H9 (cell line): ENCODE measurements at regions not wholly inside any gene's neighbourhood (a gene's known extent, or its start where the extent isn't known, plus 50 kb on each side); places are given as distances from the start of the nearest gene placed in this dataset.

ENCODE experiments used
- DNase-seq: peaks from one replicate; pipeline ENCODE4 v3.0.0-alpha.2; 2017
- H2AFZ ChIP-seq: one replicate; pipeline ENCODE4 v1.6.1; 2013; ENCODE audit warnings: mild to moderate bottlenecking, low read length, control low read depth, moderate library complexity
- H2AK5ac ChIP-seq: 2 replicates; pipeline ENCODE4 v1.6.1; 2013; ENCODE audit warnings: low read length, control low read depth, mixed read lengths; ENCODE audit not compliant: insufficient read length
- H2BK120ac ChIP-seq: one replicate; pipeline ENCODE4 v1.6.1; 2013; ENCODE audit warnings: low read depth, mild to moderate bottlenecking, low read length, control low read depth, inconsistent platforms; ENCODE audit not compliant: poor library complexity, severe bottlenecking
- H2BK12ac ChIP-seq: 2 replicates; pipeline ENCODE4 v1.6.1; 2013; ENCODE audit warnings: low read length, control low read depth, mixed read lengths, low read depth; ENCODE audit not compliant: insufficient read length
- H2BK15ac ChIP-seq: 2 replicates; pipeline ENCODE4 v1.6.1; 2013; ENCODE audit warnings: low read depth, low read length, control low read depth
- H2BK20ac ChIP-seq: one replicate; pipeline ENCODE4 v1.6.1; 2013; ENCODE audit warnings: low read depth, mild to moderate bottlenecking, low read length, control low read depth, inconsistent platforms; ENCODE audit not compliant: poor library complexity, severe bottlenecking
- H2BK5ac ChIP-seq: 2 replicates; pipeline ENCODE4 v1.6.1; 2013; ENCODE audit warnings: low read length, control low read depth, mixed read lengths; ENCODE audit not compliant: insufficient read length
- H3K14ac ChIP-seq: 2 replicates; pipeline ENCODE4 v1.6.1; 2013; ENCODE audit warnings: low read length, control low read depth; ENCODE audit not compliant: insufficient read depth
- H3K18ac ChIP-seq: 2 replicates; pipeline ENCODE4 v1.6.1; 2013; ENCODE audit warnings: low read depth, mild to moderate bottlenecking, mixed read lengths, low read length, control low read depth; ENCODE audit not compliant: insufficient read length
- H3K23ac ChIP-seq: 2 replicates; pipeline ENCODE4 v1.6.1; 2013; ENCODE audit warnings: low read length, control low read depth, mixed read lengths, low read depth; ENCODE audit not compliant: insufficient read length
- H3K23me2 ChIP-seq: 2 replicates; pipeline ENCODE4 v1.6.1; 2013; ENCODE audit warnings: low read depth, mild to moderate bottlenecking, mixed read lengths, low read length, control low read depth; ENCODE audit not compliant: insufficient read length, poor library complexity, severe bottlenecking
- H3K27ac ChIP-seq: 2 replicates; pipeline ENCODE4 v1.5.1; 2013; ENCODE audit warnings: low read length, control low read depth, mixed read lengths, low read depth; ENCODE audit not compliant: insufficient read length
- H3K27me3 ChIP-seq: 2 replicates; pipeline ENCODE4 v1.6.1; 2013; ENCODE audit warnings: low read length, control low read depth, inconsistent platforms; ENCODE audit not compliant: insufficient read depth
- H3K4ac ChIP-seq: 2 replicates; pipeline ENCODE4 v1.6.1; 2013; ENCODE audit warnings: low read depth, mild to moderate bottlenecking, control low read depth, inconsistent platforms, low read length, moderate library complexity
- H3K4me1 ChIP-seq: 2 replicates; pipeline ENCODE4 v1.6.1; 2013; ENCODE audit warnings: low read length, control low read depth, inconsistent platforms; ENCODE audit not compliant: insufficient read depth
- H3K4me2 ChIP-seq: 2 replicates; pipeline ENCODE4 v1.6.1; 2013; ENCODE audit warnings: low read length, control low read depth, mixed read lengths; ENCODE audit not compliant: insufficient read length, insufficient read depth
- H3K56ac ChIP-seq: 2 replicates; pipeline ENCODE4 v1.6.1; 2013; ENCODE audit warnings: low read depth, mild to moderate bottlenecking, mixed read lengths, low read length, control low read depth; ENCODE audit not compliant: insufficient read length
- H3K79me1 ChIP-seq: 2 replicates; pipeline ENCODE4 v1.6.1; 2013; ENCODE audit warnings: low read depth, mild to moderate bottlenecking, moderate library complexity, low read length, control low read depth, inconsistent platforms; ENCODE audit not compliant: insufficient read depth, poor library complexity, severe bottlenecking
- H3K79me2 ChIP-seq: 2 replicates; pipeline ENCODE4 v1.6.1; 2013; ENCODE audit warnings: low read length, control low read depth, inconsistent platforms; ENCODE audit not compliant: insufficient read depth
- H3K9ac ChIP-seq: 2 replicates; pipeline ENCODE4 v1.6.1; 2013; ENCODE audit warnings: low read length, control low read depth, mixed read lengths; ENCODE audit not compliant: insufficient read length; ENCODE audit errors: extremely low read depth
- H3K9me3 ChIP-seq: one replicate; pipeline ENCODE4 v1.6.1; 2013; ENCODE audit warnings: low read depth, low read length, inconsistent platforms; ENCODE audit not compliant: control insufficient read depth
- H3T11ph ChIP-seq: one replicate; pipeline ENCODE4 v1.6.1; 2013; ENCODE audit warnings: mild to moderate bottlenecking, low read length, control low read depth, inconsistent platforms
- H4K20me1 ChIP-seq: one replicate; pipeline ENCODE4 v1.6.1; 2013; ENCODE audit not compliant: control insufficient read depth, insufficient read length, insufficient read depth
- H4K5ac ChIP-seq: 2 replicates; pipeline ENCODE4 v1.6.1; 2013; ENCODE audit warnings: low read depth, mild to moderate bottlenecking, mixed read lengths, low read length, control low read depth; ENCODE audit not compliant: insufficient read length
- H4K8ac ChIP-seq: replicated peaks from 2 replicates; pipeline ENCODE4 v1.6.1; 2013; ENCODE audit warnings: low read length, control low read depth, mixed read lengths, low read depth; ENCODE audit not compliant: insufficient read length
- H4K91ac ChIP-seq: 2 replicates; pipeline ENCODE4 v1.6.1; 2013; ENCODE audit warnings: low read depth, mild to moderate bottlenecking, moderate library complexity, mixed read lengths, low read length, control low read depth; ENCODE audit not compliant: insufficient read length
- H3K27ac Mint-ChIP-seq, 3 experiments: 2 replicates in 2 of 3; 3 replicates in 1 of 3; pipeline ENCODE4 v1.8.0; 2020 to 2021; ENCODE audit warnings: mixed read lengths in 3 of 3, mild to moderate bottlenecking in 1 of 3, moderate library complexity in 1 of 3
- H3K27me3 Mint-ChIP-seq: 2 replicates; pipeline ENCODE4 v1.8.0; 2021; ENCODE audit warnings: low read depth, mild to moderate bottlenecking, moderate library complexity, mixed read lengths
- H3K36me3 Mint-ChIP-seq, 3 experiments: 2 replicates in 2 of 3; 3 replicates in 1 of 3; pipeline ENCODE4 v1.8.0; 2020 to 2021; ENCODE audit warnings: low read depth in 3 of 3, mixed read lengths in 3 of 3; ENCODE audit not compliant: insufficient read depth in 1 of 3
- H3K4me1 Mint-ChIP-seq, 2 experiments: 2 replicates each; pipeline ENCODE4 v1.8.0; 2020; ENCODE audit warnings: mixed read lengths in 2 of 2
- H3K4me3 Mint-ChIP-seq, 2 experiments: 2 replicates in 1 of 2; 3 replicates in 1 of 2; pipeline ENCODE4 v1.8.0; 2020 to 2021; ENCODE audit warnings: mild to moderate bottlenecking in 2 of 2, mixed read lengths in 2 of 2, moderate library complexity in 1 of 2
- H3K9me3 Mint-ChIP-seq, 2 experiments: 2 replicates in 1 of 2; 3 replicates in 1 of 2; pipeline ENCODE4 v1.8.0; 2020; ENCODE audit warnings: mild to moderate bottlenecking in 2 of 2, mixed read lengths in 2 of 2, moderate library complexity in 1 of 2
- CTCF ChIP-seq: fragments of 200-600 bp; sonication (generic); conservative IDR thresholded peaks from 3 replicates; pipeline ENCODE4 v1.8.0; 2021; ENCODE audit warnings: antibody characterized with exemption, mild to moderate bottlenecking
- WGBS: extraction: QIAGEN DNeasy Blood & Tissue Kit; methylation state at CpG from one replicate; pipeline ENCODE4 v1.1.7; 2013; ENCODE audit warnings: missing lambda C conversion rate, low lambda C conversion rate, mixed read lengths; ENCODE audit not compliant: insufficient read length; ENCODE audit errors: extremely low coverage; 5-methylcytosine and 5-hydroxymethylcytosine counted together

GRCh38 chr9:7315116-7315515 lies 484.5 kb downstream of the DMAC1 start:
- H3K9me3 Mint-ChIP-seq, result peaks cover 30 to 33% of the 10 kb centered on the region in 2 experiments
- no peaks in the 10 kb centered on the region for H3K79me2 ChIP-seq
- no peak overlapping the region for H3K23ac ChIP-seq
- H3K27me3 ChIP-seq, result no peaks in the 10 kb centered on the region
- H3K79me1 ChIP-seq, result no peaks in the 10 kb centered on the region
- peak overlapping the region in 1 of 3 experiments; percentile 68; a peak in 2 of 7 replicates for H3K27ac Mint-ChIP-seq
- no peak overlapping the region for H3K14ac ChIP-seq
- no peak overlapping the region for H3K18ac ChIP-seq
- H4K5ac ChIP-seq, result no peak overlapping the region
- H3K4ac ChIP-seq, result no peak overlapping the region
- WGBS, result no CpG with 5 or more reads among the region's 3 CpGs
- H3K56ac ChIP-seq, result no peak overlapping the region
- no peak for DNase-seq
- H3T11ph ChIP-seq, result no peak overlapping the region
- H2BK12ac ChIP-seq, result no peak overlapping the region
- no peak overlapping the region for H2BK120ac ChIP-seq
- no peaks in the 10 kb centered on the region for H3K27me3 Mint-ChIP-seq
- no peak overlapping the region for H3K4me3 Mint-ChIP-seq
- H4K8ac ChIP-seq, result no peak overlapping the region
- H2BK5ac ChIP-seq, result no peak overlapping the region
- H4K91ac ChIP-seq, result no peak overlapping the region
- no peak for TF ChIP-seq CTCF
- no peaks in the 10 kb centered on the region for H4K20me1 ChIP-seq
- no peak overlapping the region for H2BK20ac ChIP-seq
- no peak overlapping the region for H3K4me2 ChIP-seq
- no peaks in the 10 kb centered on the region for H3K23me2 ChIP-seq
- H2AK5ac ChIP-seq, result no peak overlapping the region
- H3K4me1 Mint-ChIP-seq, result peaks cover 17 to 21% of the 10 kb centered on the region in 2 experiments
- H3K9ac ChIP-seq, result no peak overlapping the region
- no peaks in the 10 kb centered on the region for H3K9me3 ChIP-seq
- peaks cover 15 to 29% (median 17%) of the 10 kb centered on the region in 3 experiments for H3K36me3 Mint-ChIP-seq
- H2AFZ ChIP-seq, result no peak overlapping the region
- H3K4me1 ChIP-seq, result no peaks in the 10 kb centered on the region
- no peak overlapping the region for H3K27ac ChIP-seq
- no peak overlapping the region for H2BK15ac ChIP-seq
